Mesendoderm (in vitro differentiated cells): ENCODE measurements at regions not wholly inside any gene's neighbourhood (a gene's known extent, or its start where the extent isn't known, plus 50 kb on each side); places are given as distances from the start of the nearest gene placed in this dataset.

Source experiments
- DNase-seq: peaks from one replicate; pipeline ENCODE4 v3.0.0; 2013
- H2AK5ac ChIP-seq: 2 replicates; pipeline ENCODE4 v1.6.1; 2013; ENCODE audit warnings: low read length, inconsistent platforms
- H2BK120ac ChIP-seq: 2 replicates; pipeline ENCODE4 v1.6.1; 2013; ENCODE audit warnings: low read depth, mild to moderate bottlenecking, low read length, moderate library complexity, mixed read lengths
- H2BK15ac ChIP-seq: replicated peaks from 2 replicates; pipeline ENCODE4 v1.6.1; 2013; ENCODE audit warnings: low read depth, mild to moderate bottlenecking, moderate library complexity
- H2BK5ac ChIP-seq: 2 replicates; pipeline ENCODE4 v1.6.1; 2013; ENCODE audit warnings: low read length, inconsistent platforms
- H3K18ac ChIP-seq: 2 replicates; pipeline ENCODE4 v1.6.1; 2013; ENCODE audit warnings: mild to moderate bottlenecking, low read length, mixed read lengths
- H3K23ac ChIP-seq: one replicate; pipeline ENCODE4 v1.6.1; 2013; ENCODE audit warnings: low read length
- H3K27ac ChIP-seq: 2 replicates; pipeline ENCODE4 v1.5.1; 2013; ENCODE audit warnings: low read depth, mild to moderate bottlenecking, inconsistent platforms, low read length, moderate library complexity
- H3K27me3 ChIP-seq: 2 replicates; pipeline ENCODE4 v1.6.1; 2013; ENCODE audit warnings: low read length, control low read depth, mild to moderate bottlenecking, inconsistent platforms; ENCODE audit not compliant: insufficient read depth, poor library complexity
- H3K36me3 ChIP-seq: 2 replicates; pipeline ENCODE4 v1.6.1; 2013; ENCODE audit warnings: low read length, inconsistent platforms; ENCODE audit not compliant: control insufficient read depth, insufficient read depth
- H3K4ac ChIP-seq: one replicate; pipeline ENCODE4 v1.6.1; 2013; ENCODE audit warnings: low read depth, mild to moderate bottlenecking, low read length, moderate library complexity
- H3K4me1 ChIP-seq: 2 replicates; pipeline ENCODE4 v1.6.1; 2013; ENCODE audit warnings: low read depth, low read length, inconsistent platforms; ENCODE audit not compliant: control insufficient read depth
- H3K4me2 ChIP-seq: 2 replicates; pipeline ENCODE4 v1.6.1; 2013; ENCODE audit warnings: low read length
- H3K4me3 ChIP-seq: 2 replicates; pipeline ENCODE4 v1.5.1; 2013; ENCODE audit warnings: mild to moderate bottlenecking, low read length
- H3K56ac ChIP-seq: one replicate; pipeline ENCODE4 v1.6.1; 2013; ENCODE audit warnings: low read length
- H3K79me1 ChIP-seq: 2 replicates; pipeline ENCODE4 v1.6.1; 2013; ENCODE audit warnings: low read length, inconsistent platforms
- H3K79me2 ChIP-seq: 2 replicates; pipeline ENCODE4 v1.6.1; 2013; ENCODE audit warnings: mild to moderate bottlenecking, low read length; ENCODE audit not compliant: control insufficient read depth, insufficient read depth
- H3K9ac ChIP-seq: 2 replicates; pipeline ENCODE4 v1.6.1; 2013; ENCODE audit warnings: low read length, inconsistent platforms
- H4K5ac ChIP-seq: one replicate; pipeline ENCODE4 v1.6.1; 2013; ENCODE audit warnings: low read length
- H4K8ac ChIP-seq: one replicate; pipeline ENCODE4 v1.6.1; 2013; ENCODE audit warnings: low read depth, mild to moderate bottlenecking, control low read depth, low read length, moderate library complexity
- WGBS: extraction: QIAGEN DNeasy Blood & Tissue Kit; methylation state at CpG from one replicate; pipeline ENCODE4 v1.1.7; 2013; ENCODE audit warnings: low lambda C conversion rate, missing lambda C conversion rate; ENCODE audit not compliant: insufficient coverage; ENCODE audit errors: extremely low coverage; 5-methylcytosine and 5-hydroxymethylcytosine counted together

DNA sequence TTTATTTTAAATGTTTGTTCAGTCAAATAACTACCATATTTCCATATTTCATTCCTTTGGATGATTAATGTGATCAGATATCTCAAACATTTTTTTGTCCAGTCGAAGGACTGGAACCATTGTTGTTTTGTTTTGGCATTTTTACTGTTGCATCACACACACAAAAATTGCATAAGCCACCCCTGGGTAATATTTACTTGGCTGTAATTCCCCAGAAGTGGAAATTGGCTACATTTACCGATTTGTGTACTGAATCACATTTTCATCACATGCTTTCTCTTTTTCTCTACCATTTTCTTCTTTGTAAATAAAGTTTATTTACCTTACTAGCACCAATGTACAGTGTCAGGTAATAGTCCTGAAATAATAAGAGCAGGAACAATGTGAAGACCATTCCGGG is 1729.7 kb upstream of the WWC1 start:
- H3K4me1 ChIP-seq = no peaks in the 10 kb centered on the region
- no peak overlapping the region for H3K4ac ChIP-seq
- no peaks in the 10 kb centered on the region for H3K79me2 ChIP-seq
- no peak overlapping the region for H3K4me3 ChIP-seq
- H3K27me3 ChIP-seq = no peaks in the 10 kb centered on the region
- no peak overlapping the region for H4K8ac ChIP-seq
- no peak overlapping the region for H4K5ac ChIP-seq
- H3K18ac ChIP-seq = no peak overlapping the region
- H3K36me3 ChIP-seq = no peaks in the 10 kb centered on the region
- H3K9ac ChIP-seq = no peak overlapping the region
- H3K56ac ChIP-seq = no peak overlapping the region
- no peak overlapping the region for H3K27ac ChIP-seq
- no CpG with 5 or more reads among the region's 3 CpGs for WGBS
- no peak overlapping the region for H2BK120ac ChIP-seq
- H2AK5ac ChIP-seq = no peak overlapping the region
- H3K79me1 ChIP-seq = no peaks in the 10 kb centered on the region
- no peak overlapping the region for H3K23ac ChIP-seq
- H3K4me2 ChIP-seq = no peak overlapping the region
- no peak overlapping the region for H2BK15ac ChIP-seq
- no peak overlapping the region for H2BK5ac ChIP-seq
- no peak for DNase-seq

DNA sequence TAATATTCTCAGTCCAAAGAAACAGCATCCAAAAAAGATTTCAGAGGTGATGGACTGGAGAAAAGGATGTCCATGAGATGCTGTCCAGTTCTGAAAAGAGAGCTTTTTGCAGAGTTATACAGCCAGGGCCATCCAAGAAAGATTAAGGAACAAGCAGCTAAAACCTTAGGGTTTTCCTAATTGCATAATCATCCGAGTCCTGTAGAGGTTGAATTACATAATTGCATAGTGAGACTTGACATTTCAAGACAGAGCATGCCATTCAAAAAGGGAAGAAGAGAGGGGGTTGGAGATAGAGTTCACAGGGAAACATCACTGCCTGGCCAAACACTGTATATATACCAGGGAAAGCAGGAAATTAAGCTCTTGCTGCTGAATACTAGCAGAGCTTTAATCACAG is 1729.2 kb upstream of the WWC1 start:
- no peak overlapping the region for H2BK120ac ChIP-seq
- peak; percentile 3 for DNase-seq
- no peak overlapping the region for H2BK15ac ChIP-seq
- no peak overlapping the region for H4K5ac ChIP-seq
- H3K56ac ChIP-seq = no peak overlapping the region
- H4K8ac ChIP-seq = no peak overlapping the region
- no peak overlapping the region for H3K27ac ChIP-seq
- WGBS = no CpG with 5 or more reads among the region's 1 CpG
- H3K4me3 ChIP-seq = no peak overlapping the region
- no peaks in the 10 kb centered on the region for H3K36me3 ChIP-seq
- H3K9ac ChIP-seq = no peak overlapping the region
- no peaks in the 10 kb centered on the region for H3K4me1 ChIP-seq
- H3K18ac ChIP-seq = no peak overlapping the region
- H3K4me2 ChIP-seq = no peak overlapping the region
- no peak overlapping the region for H2AK5ac ChIP-seq
- H3K23ac ChIP-seq = no peak overlapping the region
- no peak overlapping the region for H2BK5ac ChIP-seq
- no peaks in the 10 kb centered on the region for H3K27me3 ChIP-seq
- H3K4ac ChIP-seq = no peak overlapping the region
- H3K79me1 ChIP-seq = no peaks in the 10 kb centered on the region
- no peaks in the 10 kb centered on the region for H3K79me2 ChIP-seq

DNA sequence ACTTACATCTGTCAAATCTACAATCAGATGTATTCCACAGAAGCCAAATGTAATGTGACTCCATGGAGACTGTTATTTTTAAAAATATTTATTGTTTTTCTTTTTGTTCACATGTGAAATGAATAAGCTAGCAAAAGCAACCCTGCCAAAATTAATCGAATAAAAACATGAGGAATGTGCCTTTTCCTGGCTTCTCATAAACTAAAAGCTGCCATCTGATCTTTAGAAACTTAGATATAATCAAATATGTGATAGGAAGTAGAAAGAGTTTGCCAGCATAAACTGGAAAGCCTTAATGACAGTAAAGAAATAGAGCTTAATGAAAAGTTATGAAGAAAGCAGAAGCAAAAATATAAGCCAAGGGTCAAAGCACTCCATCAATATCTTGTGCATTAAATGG is 1724.7 kb upstream of the WWC1 start:
- no peaks in the 10 kb centered on the region for H3K36me3 ChIP-seq
- DNase-seq = no peak
- H3K27me3 ChIP-seq = no peaks in the 10 kb centered on the region
- no peak overlapping the region for H3K4me3 ChIP-seq
- no peak overlapping the region for H3K4ac ChIP-seq
- H3K27ac ChIP-seq = no peak overlapping the region
- no peaks in the 10 kb centered on the region for H3K4me1 ChIP-seq
- H4K5ac ChIP-seq = no peak overlapping the region
- no peaks in the 10 kb centered on the region for H3K79me2 ChIP-seq
- no peaks in the 10 kb centered on the region for H3K79me1 ChIP-seq
- no peak overlapping the region for H3K9ac ChIP-seq
- H3K23ac ChIP-seq = no peak overlapping the region
- H3K18ac ChIP-seq = no peak overlapping the region
- H4K8ac ChIP-seq = no peak overlapping the region
- H2BK120ac ChIP-seq = no peak overlapping the region
- no peak overlapping the region for H2AK5ac ChIP-seq
- no peak overlapping the region for H3K56ac ChIP-seq
- H2BK5ac ChIP-seq = no peak overlapping the region
- no peak overlapping the region for H3K4me2 ChIP-seq
- no CpG with 5 or more reads among the region's 1 CpG for WGBS
- H2BK15ac ChIP-seq = no peak overlapping the region

DNA sequence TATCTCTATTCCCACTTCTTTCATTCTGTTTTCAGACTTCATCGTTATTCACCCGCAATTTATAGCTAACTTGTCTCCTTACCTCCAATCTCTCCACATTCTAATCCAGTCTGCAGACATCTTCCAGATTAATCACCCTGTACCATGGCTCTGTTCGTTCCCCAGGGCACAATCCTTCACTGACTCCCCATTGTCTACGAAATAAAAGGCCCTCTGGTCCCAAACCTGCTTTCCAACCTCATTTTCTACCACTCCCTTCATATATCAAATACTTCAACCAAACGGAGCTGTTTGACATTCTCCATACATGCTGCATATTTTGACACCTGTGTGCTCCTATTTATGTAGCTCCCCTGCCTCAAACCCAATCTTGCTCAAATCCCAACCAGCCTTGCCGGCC is 1720.6 kb upstream of the WWC1 start:
- H3K79me2 ChIP-seq = no peaks in the 10 kb centered on the region
- H2BK15ac ChIP-seq = no peak overlapping the region
- H3K4me3 ChIP-seq = no peak overlapping the region
- H3K9ac ChIP-seq = no peak overlapping the region
- H3K23ac ChIP-seq = no peak overlapping the region
- no peak for DNase-seq
- H3K27ac ChIP-seq = no peak overlapping the region
- no peak overlapping the region for H4K8ac ChIP-seq
- no peaks in the 10 kb centered on the region for H3K36me3 ChIP-seq
- no peak overlapping the region for H4K5ac ChIP-seq
- H3K4ac ChIP-seq = no peak overlapping the region
- no peak overlapping the region for H2BK5ac ChIP-seq
- no peaks in the 10 kb centered on the region for H3K4me1 ChIP-seq
- WGBS = 100% methylated on average over 3 of the region's 6 CpGs
- no peak overlapping the region for H3K4me2 ChIP-seq
- H2AK5ac ChIP-seq = no peak overlapping the region
- no peak overlapping the region for H3K56ac ChIP-seq
- no peaks in the 10 kb centered on the region for H3K27me3 ChIP-seq
- no peak overlapping the region for H2BK120ac ChIP-seq
- no peak overlapping the region for H3K18ac ChIP-seq
- H3K79me1 ChIP-seq = no peaks in the 10 kb centered on the region

DNA sequence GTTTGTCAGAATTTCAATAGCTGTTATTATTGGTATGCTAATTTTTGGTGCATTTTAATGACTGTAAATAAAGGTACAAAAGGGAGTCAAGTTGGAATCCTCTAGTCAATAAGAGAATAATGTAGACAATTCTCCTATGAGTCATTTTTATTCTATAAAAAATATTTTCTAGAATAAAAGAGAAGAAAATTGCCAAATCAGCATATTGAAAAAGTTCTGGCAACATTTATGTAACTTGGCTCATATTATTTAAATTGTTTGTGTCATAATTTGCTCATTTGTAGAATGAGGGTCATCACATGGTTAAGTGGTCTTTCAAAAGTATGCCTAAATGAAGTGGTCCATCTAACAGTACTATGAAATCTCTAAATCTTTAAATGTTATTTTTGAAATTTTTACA is 1719.8 kb upstream of the WWC1 start:
- no peak overlapping the region for H3K4me2 ChIP-seq

DNA sequence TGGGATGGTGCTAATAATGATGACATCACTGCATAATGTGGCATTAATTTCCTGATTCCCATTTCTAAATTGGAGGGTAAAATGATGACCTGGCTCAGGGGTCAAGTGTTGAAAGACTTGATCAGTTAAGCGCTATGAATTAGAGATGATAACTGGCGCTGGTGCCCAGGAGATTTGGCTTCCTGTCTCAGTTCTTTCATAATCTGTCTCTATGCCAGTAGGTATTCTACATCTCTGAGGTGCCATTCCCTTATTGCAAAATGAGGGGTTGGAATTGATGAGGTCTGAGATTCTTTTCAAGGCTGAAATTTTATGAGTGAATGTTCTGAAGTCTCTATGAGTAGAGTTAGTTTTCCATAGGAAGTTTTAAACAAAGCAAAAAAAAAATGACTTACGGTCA is 1715.1 kb upstream of the WWC1 start:
- DNase-seq = no peak
- WGBS = no CpG with 5 or more reads among the region's 3 CpGs
- Histone ChIP-seq H3K27ac (no peak overlapping the region), H3K79me2 (no peaks in the 10 kb centered on the region), H3K4me1 (no peaks in the 10 kb centered on the region), H3K18ac (no peak overlapping the region), H2BK5ac (no peak overlapping the region), H3K9ac (no peak overlapping the region), H4K8ac (no peak overlapping the region), H3K79me1 (no peaks in the 10 kb centered on the region), H3K4me3 (no peak overlapping the region), H3K36me3 (no peaks in the 10 kb centered on the region), H2BK120ac (no peak overlapping the region), H3K23ac (no peak overlapping the region), H3K4ac (no peak overlapping the region), H3K27me3 (no peaks in the 10 kb centered on the region), H2AK5ac (no peak overlapping the region), H3K4me2 (no peak overlapping the region), H3K56ac (no peak overlapping the region), H2BK15ac (no peak overlapping the region), H4K5ac (no peak overlapping the region)

More for the DNA sequence above, 1719.8 kb upstream of the WWC1 start:
- Histone ChIP-seq H3K4me1 (no peaks in the 10 kb centered on the region), H3K79me1 (no peaks in the 10 kb centered on the region), H4K8ac (no peak overlapping the region), H2BK15ac (no peak overlapping the region), H3K79me2 (no peaks in the 10 kb centered on the region), H3K27ac (no peak overlapping the region), H3K18ac (no peak overlapping the region), H3K9ac (no peak overlapping the region), H3K23ac (no peak overlapping the region), H4K5ac (no peak overlapping the region), H3K4ac (no peak overlapping the region), H2AK5ac (no peak overlapping the region), H3K4me3 (no peak overlapping the region), H3K56ac (no peak overlapping the region), H2BK5ac (no peak overlapping the region), H2BK120ac (no peak overlapping the region), H3K27me3 (no peaks in the 10 kb centered on the region), H3K36me3 (no peaks in the 10 kb centered on the region)
- no peak for DNase-seq
